Liver (tissue), 8 donors: ENCODE measurements at regions not wholly inside any gene's neighbourhood (a gene's known extent, or its start where the extent isn't known, plus 50 kb on each side); places are given as distances from the start of the nearest gene placed in this dataset.

Source experiments
- DNase-seq: peaks from one replicate; pipeline ENCODE4 v3.0.0-alpha.2; 2017; ENCODE audit warnings: low spot score
- H3K27ac ChIP-seq, 2 donors: one replicate each; pipeline ENCODE4 v1.7.0; 2013; ENCODE audit warnings: inconsistent platforms in 2 of 2, low read length in 2 of 2, control low read depth in 1 of 2, low read depth in 1 of 2, mild to moderate bottlenecking in 1 of 2
- H3K27me3 ChIP-seq, 4 donors: one replicate each; pipeline versions ENCODE4 v1.6.1 to v1.7.0; 2013; ENCODE audit warnings: low read length in 3 of 4, inconsistent platforms in 1 of 4, mild to moderate bottlenecking in 1 of 4, moderate library complexity in 1 of 4; ENCODE audit not compliant: control insufficient read depth in 4 of 4, insufficient read depth in 4 of 4
- H3K36me3 ChIP-seq, 4 donors: one replicate each; pipeline versions ENCODE4 v1.6.1 to v1.7.0; 2013; ENCODE audit warnings: low read length in 3 of 4, mild to moderate bottlenecking in 3 of 4, low read depth in 1 of 4, moderate library complexity in 1 of 4; ENCODE audit not compliant: control insufficient read depth in 4 of 4, insufficient read depth in 3 of 4
- H3K4me1 ChIP-seq, 4 donors: one replicate each; pipeline versions ENCODE4 v1.6.1 to v1.7.0; 2013; ENCODE audit warnings: low read length in 3 of 4, mild to moderate bottlenecking in 3 of 4, moderate library complexity in 1 of 4; ENCODE audit not compliant: control insufficient read depth in 4 of 4, insufficient read depth in 4 of 4
- H3K4me3 ChIP-seq, 3 donors: one replicate each; pipeline versions ENCODE4 v1.6.1 to v1.7.0; 2013; ENCODE audit warnings: low read length in 3 of 3, control low read depth in 1 of 3, low read depth in 1 of 3, mild to moderate bottlenecking in 1 of 3
- H3K9ac ChIP-seq, 2 donors: one replicate each; pipeline ENCODE4 v1.7.0; 2013; ENCODE audit warnings: low read length in 2 of 2, mild to moderate bottlenecking in 2 of 2, moderate library complexity in 2 of 2, control low read depth in 1 of 2, low read depth in 1 of 2
- H3K9me3 ChIP-seq, 4 donors: one replicate each; pipeline versions ENCODE4 v1.6.1 to v1.7.0; 2013; ENCODE audit warnings: low read length in 3 of 4; ENCODE audit not compliant: control insufficient read depth in 4 of 4
- FOXA1 ChIP-seq: IDR thresholded peaks from 2 replicates; pipeline ENCODE4 v1.6.1; 2016; ENCODE audit warnings: antibody characterized with exemption
- FOXA2 ChIP-seq: IDR thresholded peaks from 2 replicates; pipeline ENCODE4 v1.6.1; 2016; ENCODE audit warnings: antibody characterized with exemption
- NR2F2 ChIP-seq: IDR thresholded peaks from 2 replicates; pipeline ENCODE4 v1.6.1; 2016; ENCODE audit warnings: antibody characterized with exemption
- SP1 ChIP-seq: IDR thresholded peaks from 2 replicates; pipeline ENCODE4 v1.6.1; 2018; ENCODE audit warnings: antibody characterized with exemption, mild to moderate bottlenecking
- TAF1 ChIP-seq: conservative IDR thresholded peaks from 2 replicates; pipeline ENCODE4 v1.6.1; 2016; ENCODE audit warnings: antibody characterized with exemption, mild to moderate bottlenecking
- YY1 ChIP-seq: IDR thresholded peaks from 2 replicates; pipeline ENCODE4 v1.6.1; 2016; ENCODE audit warnings: antibody characterized with exemption, mild to moderate bottlenecking
- WGBS: extraction: QIAGEN DNeasy Blood & Tissue Kit; methylation state at CpG from one replicate; pipeline ENCODE4 v1.1.7; 2013; 5-methylcytosine and 5-hydroxymethylcytosine counted together
- TF ChIP-seq, protein P1 (sequence below): IDR thresholded peaks from 2 replicates; pipeline ENCODE4 v1.6.1; 2016; ENCODE audit warnings: antibody characterized with exemption
- TF ChIP-seq, protein P2 (sequence below): fragments of 150-350 bp; IDR thresholded peaks from 2 replicates; pipeline ENCODE4 v1.5.1; 2017; ENCODE audit warnings: improper control_type of control experiment, low read depth, low read length; ENCODE audit not compliant: missing input control
- TF ChIP-seq, protein P3 (sequence below): IDR thresholded peaks from 2 replicates; pipeline ENCODE4 v1.6.1; 2016; ENCODE audit warnings: antibody characterized with exemption
- donor health status: healthy.
- donor health status: healthy.
- donor health status: healthy.
- donor health status: healthy.
- donor health status: healthy.

DNA sequence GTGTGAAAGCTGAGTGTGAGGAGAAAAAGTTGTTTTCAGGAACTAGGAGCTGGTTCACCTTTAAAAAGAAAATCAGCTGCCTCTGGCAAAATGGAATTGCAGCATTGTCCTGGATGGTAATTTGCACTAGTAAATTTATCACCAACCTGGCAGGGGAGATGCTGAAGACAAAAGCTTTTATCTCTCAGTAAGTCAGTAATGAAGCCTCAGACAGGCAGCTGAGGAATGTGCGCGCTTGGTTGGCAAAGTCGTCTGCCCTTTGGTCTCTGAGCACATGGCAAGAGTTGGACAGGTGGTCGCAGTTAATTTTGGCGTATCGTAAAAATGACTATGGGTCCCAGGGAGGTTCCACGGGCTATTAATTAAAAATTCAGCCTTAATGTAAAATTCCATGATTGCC, 131.9 kb downstream of the BACH1 start:
- DNase-seq = no peak
- WGBS = 95% methylated on average over 7 of the region's 7 CpGs
- Histone ChIP-seq H3K27ac (no peak overlapping the region), H3K36me3 (no peaks in the 10 kb centered on the region), H3K27me3 (no peaks in the 10 kb centered on the region), H3K9me3 (no peaks in the 10 kb centered on the region), H3K4me3 (no peak overlapping the region), H3K4me1 (no peaks in the 10 kb centered on the region), H3K9ac (no peak overlapping the region)
- TF ChIP-seq NR2F2 (no peak), SP1 (no peak), YY1 (no peak), FOXA1 (no peak), TAF1 (no peak)
- TF ChIP-seq, protein P1, sequence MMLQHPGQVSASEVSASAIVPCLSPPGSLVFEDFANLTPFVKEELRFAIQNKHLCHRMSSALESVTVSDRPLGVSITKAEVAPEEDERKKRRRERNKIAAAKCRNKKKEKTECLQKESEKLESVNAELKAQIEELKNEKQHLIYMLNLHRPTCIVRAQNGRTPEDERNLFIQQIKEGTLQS = no peak
- TF ChIP-seq, protein P2, sequence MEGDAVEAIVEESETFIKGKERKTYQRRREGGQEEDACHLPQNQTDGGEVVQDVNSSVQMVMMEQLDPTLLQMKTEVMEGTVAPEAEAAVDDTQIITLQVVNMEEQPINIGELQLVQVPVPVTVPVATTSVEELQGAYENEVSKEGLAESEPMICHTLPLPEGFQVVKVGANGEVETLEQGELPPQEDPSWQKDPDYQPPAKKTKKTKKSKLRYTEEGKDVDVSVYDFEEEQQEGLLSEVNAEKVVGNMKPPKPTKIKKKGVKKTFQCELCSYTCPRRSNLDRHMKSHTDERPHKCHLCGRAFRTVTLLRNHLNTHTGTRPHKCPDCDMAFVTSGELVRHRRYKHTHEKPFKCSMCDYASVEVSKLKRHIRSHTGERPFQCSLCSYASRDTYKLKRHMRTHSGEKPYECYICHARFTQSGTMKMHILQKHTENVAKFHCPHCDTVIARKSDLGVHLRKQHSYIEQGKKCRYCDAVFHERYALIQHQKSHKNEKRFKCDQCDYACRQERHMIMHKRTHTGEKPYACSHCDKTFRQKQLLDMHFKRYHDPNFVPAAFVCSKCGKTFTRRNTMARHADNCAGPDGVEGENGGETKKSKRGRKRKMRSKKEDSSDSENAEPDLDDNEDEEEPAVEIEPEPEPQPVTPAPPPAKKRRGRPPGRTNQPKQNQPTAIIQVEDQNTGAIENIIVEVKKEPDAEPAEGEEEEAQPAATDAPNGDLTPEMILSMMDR = no peak

DNA sequence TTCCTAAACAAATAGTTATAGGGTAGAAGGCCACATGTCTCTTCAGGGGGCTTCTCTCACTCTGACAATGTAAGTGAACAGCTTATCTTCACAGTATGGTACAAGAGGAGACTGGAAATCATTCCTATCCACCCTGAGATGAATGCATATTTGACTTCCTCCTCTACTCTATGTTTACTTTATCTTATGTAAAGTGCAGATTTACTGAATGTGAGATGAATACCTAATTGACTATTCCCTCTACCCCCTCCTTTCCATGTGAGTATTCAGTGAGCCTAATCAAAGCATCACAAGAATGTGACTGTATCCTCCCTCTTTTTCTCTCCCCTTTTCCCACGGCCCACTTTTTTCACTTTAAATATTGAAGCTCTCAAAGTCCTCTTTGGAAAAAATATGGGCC, 132.5 kb downstream of the BACH1 start:
- H3K4me3 ChIP-seq = no peak overlapping the region
- H3K36me3 ChIP-seq = no peaks in the 10 kb centered on the region
- H3K27me3 ChIP-seq = no peaks in the 10 kb centered on the region
- H3K9me3 ChIP-seq = no peaks in the 10 kb centered on the region
- TF ChIP-seq, protein P3, sequence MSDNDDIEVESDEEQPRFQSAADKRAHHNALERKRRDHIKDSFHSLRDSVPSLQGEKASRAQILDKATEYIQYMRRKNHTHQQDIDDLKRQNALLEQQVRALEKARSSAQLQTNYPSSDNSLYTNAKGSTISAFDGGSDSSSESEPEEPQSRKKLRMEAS = no peak
- TF ChIP-seq SP1 = no peak
- TF ChIP-seq TAF1 = no peak
- TF ChIP-seq, protein P2 = no peak
- no peak for TF ChIP-seq FOXA1
- TF ChIP-seq, protein P1 = no peak
- TF ChIP-seq FOXA2 = no peak
- no peak overlapping the region for H3K27ac ChIP-seq
- no peak overlapping the region for H3K9ac ChIP-seq
- no peak for DNase-seq
- WGBS = 77% methylated on average over 1 of the region's 1 CpG
- H3K4me1 ChIP-seq = no peaks in the 10 kb centered on the region

DNA sequence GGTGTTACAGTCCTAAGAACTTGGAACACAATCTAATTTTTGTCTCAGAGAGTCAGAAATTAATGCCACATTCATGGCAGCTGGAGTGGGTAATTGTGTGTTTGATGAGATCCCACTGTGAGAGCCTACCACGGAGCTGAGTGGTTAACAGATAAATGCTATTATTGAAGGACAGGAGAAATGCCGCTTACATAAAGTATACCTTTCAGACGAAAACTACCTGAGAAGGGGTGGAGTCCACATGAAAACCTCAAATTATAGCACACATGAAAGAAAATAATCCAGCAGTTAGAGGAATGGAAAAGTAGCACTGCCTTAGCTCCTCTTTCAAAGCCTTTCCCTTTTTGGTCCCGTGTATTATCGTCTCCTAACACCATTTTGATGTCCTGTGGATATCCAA, 133.0 kb downstream of the BACH1 start:
- no peaks in the 10 kb centered on the region for H3K4me1 ChIP-seq
- 97% methylated on average over 5 of the region's 5 CpGs for WGBS
- H3K9ac ChIP-seq = no peak overlapping the region
- H3K27me3 ChIP-seq = no peaks in the 10 kb centered on the region
- TF ChIP-seq YY1 = no peak
- H3K9me3 ChIP-seq = no peaks in the 10 kb centered on the region
- no peak for DNase-seq
- no peak overlapping the region for H3K4me3 ChIP-seq
- no peak overlapping the region for H3K27ac ChIP-seq
- no peaks in the 10 kb centered on the region for H3K36me3 ChIP-seq
